ENCODE measurements at regions not wholly inside any gene's neighbourhood (a gene's known extent, or its start where the extent isn't known, plus 50 kb on each side); places are given as distances from the start of the nearest gene placed in this dataset.

DNA sequence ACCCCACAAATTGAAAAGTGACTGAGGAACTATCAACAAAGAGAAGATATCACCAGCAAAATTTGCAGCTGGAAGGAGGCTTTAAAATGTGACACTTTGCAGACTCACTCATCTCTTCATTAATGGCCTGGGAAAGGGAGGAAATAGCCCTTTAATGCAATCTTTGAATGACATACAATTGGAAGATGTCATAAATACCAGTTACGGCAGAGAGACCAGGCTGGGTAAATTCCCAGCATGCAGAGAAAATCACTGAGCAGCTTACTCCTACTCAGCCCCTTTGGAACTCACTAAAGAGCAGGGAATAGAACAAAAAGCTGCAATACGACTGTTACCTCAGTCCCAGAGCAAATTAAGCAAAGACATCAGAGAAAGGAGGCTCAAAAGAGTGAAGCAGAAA is 238.9 kb downstream of the HS3ST1 start:
- TF ChIP-seq, protein P1, sequence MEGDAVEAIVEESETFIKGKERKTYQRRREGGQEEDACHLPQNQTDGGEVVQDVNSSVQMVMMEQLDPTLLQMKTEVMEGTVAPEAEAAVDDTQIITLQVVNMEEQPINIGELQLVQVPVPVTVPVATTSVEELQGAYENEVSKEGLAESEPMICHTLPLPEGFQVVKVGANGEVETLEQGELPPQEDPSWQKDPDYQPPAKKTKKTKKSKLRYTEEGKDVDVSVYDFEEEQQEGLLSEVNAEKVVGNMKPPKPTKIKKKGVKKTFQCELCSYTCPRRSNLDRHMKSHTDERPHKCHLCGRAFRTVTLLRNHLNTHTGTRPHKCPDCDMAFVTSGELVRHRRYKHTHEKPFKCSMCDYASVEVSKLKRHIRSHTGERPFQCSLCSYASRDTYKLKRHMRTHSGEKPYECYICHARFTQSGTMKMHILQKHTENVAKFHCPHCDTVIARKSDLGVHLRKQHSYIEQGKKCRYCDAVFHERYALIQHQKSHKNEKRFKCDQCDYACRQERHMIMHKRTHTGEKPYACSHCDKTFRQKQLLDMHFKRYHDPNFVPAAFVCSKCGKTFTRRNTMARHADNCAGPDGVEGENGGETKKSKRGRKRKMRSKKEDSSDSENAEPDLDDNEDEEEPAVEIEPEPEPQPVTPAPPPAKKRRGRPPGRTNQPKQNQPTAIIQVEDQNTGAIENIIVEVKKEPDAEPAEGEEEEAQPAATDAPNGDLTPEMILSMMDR (IDR thresholded peaks at IDR 0.05): no peak
- no peak for TF ChIP-seq POLR2A (IDR thresholded peaks at IDR 0.05)
